ENCODE measurements at regions not wholly inside any gene's neighbourhood (a gene's known extent, or its start where the extent isn't known, plus 50 kb on each side); places are given as distances from the start of the nearest gene placed in this dataset.
"Not testable (repeated sequence)": the region's sequence is repeated elsewhere in the genome, so short reads cannot be mapped to it uniquely, and the experiment has no call there.

DNA sequence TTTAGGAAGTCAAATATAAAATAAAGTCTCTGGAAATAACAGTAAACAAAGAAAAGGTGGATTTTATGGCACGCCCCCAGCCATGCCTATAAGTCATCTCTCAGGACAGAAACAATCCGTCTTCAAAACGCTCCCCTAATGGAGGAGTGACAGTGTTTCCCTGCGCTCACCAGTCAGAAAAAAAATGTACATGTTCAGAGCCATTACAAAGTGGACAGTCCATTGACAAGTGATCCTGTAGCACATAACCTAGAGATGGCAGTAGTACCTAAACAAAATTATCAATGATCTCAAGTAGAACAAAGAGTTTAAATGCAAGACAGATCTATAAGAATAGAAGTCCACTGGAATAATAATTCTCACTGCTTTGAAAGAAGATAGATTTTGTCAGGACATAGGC is 891.7 kb upstream of the MIR17HG start:
- no peak for DNase-seq (ENCODE audit: low read depth)

DNA sequence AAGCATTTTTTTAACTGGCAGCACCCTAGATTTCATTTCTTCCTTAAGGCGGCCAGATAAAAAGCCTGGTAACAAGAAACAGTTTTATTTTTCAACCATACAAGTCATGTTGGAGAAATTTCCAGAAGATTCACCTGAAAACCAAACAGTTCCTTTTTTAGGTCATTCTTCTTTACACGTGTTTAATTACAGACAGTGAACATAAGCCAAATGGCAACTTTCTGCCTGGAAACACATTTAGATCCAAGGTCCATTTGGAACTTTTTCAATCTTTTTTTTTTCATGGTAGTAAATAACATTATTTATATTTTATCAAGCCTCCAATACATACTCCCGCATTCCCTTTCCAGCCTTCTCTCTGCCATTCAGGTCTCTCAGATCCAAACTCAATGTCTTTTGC is 886.1 kb upstream of the MIR17HG start:
- DNase-seq (ENCODE audit: low read depth) = no peak

DNA sequence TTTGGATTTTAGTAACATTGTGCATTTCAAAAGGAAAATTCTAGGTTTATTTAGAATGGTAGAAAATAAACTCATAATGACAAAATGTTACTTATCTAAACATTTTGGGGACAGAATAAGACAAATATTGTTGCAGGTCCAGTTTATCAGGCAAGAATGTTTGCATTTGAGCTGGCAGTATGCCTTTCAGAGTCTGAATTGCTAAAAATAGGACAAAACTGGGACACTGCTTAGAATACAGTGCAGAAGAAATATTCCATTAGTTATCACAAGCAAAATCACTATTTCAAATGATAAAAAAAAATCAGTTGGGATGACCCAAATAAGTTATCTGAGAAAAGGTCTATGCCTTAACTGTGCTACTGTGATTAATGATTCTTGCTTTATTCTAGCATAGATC is 870.3 kb upstream of the MIR17HG start:
- DNase-seq (ENCODE audit: low read depth) = no peak

DNA sequence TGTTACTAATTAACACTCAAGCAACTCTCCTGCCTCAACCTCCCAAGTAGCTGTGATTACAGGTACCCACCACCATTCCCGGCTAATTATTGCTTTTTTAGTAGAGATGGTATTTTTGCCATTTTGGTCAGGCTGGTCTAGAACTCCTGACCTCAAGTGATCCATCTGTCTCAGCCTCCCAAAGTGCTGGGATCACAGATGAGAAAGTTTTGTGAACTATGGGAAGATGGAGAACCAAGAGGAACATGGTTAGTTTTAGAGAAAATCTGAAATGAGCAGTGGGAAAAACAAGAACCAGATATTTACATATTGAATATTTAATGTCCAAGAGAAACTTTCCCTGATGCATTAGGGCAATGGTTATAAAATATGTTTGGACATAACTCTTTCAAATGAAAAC is 863.6 kb upstream of the MIR17HG start:
- DNase-seq (ENCODE audit: low read depth) = no peak

DNA sequence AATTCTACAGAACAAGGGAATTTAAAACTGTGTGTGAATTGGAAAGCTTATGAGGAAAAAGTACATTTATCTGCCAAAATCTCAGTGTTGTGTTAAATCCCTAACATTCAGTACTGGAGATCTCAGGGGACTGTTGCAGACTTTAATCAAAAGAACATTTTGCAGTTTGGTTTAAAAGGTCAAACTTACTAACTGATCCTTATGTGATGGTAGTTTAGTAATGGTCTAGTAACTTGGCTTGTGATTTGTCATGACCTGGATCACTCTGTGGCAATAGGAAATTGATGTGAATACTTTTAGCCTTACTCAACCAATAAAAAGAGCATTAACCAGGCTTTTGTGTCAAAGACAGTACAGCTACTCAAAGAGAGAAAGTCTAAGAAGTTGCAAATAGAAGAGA is 862.1 kb upstream of the MIR17HG start:
- peak; percentile 93 for DNase-seq (ENCODE audit: low read depth)

DNA sequence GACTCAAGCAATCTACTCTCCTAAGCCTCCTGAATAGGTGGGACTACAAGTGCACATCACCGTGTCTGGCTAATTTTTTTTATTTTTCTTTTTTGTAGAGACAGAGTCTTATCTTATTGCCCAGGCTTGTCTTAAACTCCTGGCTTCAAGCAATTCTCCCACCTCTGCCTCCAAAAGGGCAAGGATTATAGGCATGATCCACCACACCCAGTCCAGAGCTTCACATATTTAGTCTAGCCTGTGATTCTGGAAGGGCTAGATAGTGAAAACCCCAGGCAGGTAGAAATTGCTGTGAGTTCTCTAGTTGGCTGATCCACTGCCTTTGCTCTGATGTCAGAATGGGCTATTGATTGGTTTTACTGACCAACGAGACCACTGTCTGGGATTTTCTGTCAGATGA is 854.6 kb upstream of the MIR17HG start:
- no peak for DNase-seq (ENCODE audit: low read depth)

DNA sequence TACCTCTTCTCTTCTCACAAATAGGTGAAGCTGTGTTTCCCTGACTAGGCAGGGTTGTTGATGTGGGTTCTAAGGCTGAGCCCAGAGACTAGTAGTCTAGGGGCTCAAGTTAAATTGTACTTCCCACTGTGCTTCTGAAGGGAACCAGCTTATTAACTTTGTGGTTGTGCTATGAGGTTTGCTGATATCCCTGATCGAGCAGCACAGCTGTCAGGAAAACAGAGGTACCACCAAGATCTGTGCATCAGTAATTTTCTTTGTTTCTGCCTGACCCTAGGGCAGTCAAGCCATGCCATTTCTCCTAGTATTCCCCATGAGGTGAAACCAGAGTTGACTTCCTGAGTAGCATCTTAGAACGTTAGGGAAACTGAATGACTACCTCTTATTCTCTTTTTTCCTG is 853.8 kb upstream of the MIR17HG start:
- no peak for DNase-seq (ENCODE audit: low read depth)

DNA sequence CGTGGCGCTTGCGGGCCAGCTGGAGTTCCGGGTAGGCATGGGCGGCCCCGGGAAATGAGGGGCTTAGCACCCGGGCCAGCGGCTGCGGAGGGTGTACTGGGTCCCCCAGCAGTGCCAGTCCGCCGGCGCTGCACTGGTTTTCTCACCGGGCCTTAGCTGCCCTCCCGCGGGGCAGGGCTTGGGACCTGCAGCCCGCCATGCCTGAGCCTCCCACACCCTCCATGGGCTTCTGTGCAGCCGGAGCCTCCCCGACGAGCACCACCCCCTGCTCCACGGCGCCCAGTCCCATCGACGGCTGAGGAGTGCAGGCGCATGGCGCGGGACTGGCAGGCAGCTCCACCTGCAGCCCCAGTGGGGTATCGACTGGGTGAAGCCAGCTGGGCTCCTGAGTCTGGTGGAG is 852.6 kb upstream of the MIR17HG start:
- not testable (repeated sequence) for DNase-seq (ENCODE audit: low read depth)

DNA sequence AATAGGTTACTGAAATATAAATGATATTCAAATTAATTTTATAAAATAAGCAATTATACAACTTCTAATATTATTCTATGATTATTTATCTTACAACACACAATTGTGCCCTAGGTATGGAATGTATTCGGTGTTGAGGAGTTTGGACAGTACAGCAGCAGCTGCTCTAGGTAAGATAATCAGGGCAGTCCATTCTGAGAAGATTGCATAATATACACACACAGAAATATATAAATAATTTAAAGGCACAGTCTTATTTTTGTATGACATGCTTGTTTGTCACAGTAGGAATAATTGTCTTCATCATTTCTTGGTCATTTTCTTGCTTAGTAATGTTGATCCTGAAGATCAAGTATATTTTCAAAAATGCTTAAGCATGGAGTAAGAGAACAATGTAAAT is 849.4 kb upstream of the MIR17HG start:
- no peak for DNase-seq (ENCODE audit: low read depth)

DNA sequence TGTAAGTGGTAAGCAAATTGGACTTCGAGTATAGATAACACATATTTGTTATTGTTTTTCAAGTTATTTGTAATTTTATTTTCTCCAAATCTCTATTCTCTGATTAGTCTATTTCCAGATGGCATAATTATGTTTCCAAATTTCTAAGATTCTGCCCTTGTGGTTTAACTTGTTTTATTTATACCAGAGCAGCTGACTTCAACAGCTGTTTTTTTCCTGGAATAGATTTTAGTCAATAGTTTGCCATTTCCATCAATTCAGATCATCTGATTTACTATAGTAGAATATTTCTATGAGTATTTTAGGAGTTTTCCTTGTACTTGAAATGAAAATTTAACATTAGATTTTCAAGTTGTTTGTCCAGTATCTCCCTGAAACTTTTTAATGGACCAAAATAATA is 848.7 kb upstream of the MIR17HG start:
- DNase-seq (ENCODE audit: low read depth) = no peak

DNA sequence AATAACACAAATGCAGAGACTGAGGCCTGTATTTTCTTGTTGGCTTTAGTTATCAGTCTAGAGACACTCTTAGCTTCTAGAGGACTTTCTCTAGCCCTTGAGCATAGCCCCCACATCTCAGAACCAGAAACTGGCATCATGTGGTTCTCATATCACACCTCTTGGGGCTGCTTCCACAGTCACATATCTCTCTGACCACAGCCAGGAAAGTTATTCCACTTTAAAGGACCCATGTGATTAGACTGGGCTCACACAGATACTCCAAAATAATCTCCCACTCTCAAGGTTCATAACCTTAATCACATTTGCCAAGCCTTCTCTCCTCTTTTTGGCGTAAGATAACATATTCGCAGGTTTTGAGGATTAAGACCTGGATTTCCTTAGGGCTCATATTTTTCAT is 846.9 kb upstream of the MIR17HG start:
- no peak for DNase-seq (ENCODE audit: low read depth)

DNA sequence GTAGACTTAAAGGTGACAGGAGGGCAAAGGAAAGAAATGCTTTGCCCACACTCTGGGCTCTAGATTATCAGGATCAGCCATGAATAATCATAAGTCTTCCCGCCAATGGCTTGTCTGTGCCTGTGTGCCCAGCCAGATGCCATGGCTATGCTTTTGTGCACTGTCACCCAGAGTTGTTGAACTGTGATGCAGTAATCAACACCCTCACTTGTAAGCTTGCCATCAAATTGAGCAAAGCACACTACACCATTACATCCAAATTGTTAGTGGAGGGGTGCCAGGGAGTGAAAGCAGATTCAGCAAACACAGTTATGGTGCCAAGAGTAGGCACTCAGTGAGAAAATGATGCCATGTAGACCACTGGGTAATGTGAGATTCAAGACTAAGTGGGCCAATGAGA is 845.3 kb upstream of the MIR17HG start:
- DNase-seq (ENCODE audit: low read depth) = no peak

DNA sequence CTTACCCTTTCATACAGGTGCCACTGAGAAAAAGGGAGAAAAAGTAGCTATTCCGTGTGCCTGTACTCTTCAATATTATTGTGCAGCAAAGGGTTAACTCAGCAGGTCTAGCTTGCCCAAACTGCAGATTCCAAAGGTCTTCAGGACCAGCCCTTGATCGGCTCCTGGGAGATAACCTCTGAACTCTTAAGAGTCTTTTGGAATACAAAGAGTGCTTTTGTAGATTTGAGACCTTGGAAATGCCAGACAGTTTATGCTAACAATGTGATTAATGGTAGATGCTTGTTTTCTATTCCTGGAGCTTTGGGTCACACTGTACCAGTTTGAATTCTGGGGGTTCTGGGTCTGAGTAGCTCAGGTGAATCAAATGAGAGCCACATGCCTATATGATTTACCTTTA is 844.7 kb upstream of the MIR17HG start:
- DNase-seq (ENCODE audit: low read depth) = no peak

DNA sequence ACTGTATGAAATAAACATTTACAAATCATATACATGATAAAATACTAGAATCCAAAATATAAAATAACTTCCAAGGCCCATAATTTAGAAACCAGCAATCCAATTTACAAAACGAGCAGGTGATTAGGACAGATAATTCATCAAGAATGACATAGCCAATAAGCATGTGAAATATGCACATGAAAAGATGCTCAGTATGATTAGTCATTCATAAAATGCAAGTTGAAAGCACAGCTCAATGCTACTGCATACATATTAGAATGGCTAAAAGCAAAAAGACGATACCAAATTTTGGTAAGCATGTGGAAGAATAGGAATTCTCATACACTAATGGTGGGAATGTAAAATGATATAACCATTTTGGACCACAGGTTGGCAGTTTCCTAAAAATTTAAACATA is 837.2 kb upstream of the MIR17HG start:
- DNase-seq (ENCODE audit: low read depth) = peak; percentile 18

DNA sequence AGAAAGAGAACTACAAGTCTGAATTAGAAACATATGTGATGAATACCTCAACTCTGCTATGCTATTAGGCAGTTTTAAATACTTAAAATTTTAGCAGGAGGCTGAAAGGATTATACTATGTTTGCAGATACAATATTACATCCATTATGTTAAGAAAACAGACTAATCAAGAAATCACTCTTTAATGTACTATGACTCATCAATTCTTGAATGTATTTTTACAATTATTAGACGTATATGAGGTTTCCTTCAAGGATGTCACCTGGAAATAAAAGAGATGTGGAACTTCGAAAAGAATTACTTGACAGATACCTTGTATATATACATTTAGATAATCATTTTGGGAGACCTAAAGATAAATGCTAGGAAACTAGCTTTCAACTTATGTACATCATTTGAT is 835.6 kb upstream of the MIR17HG start:
- DNase-seq (ENCODE audit: low read depth) = no peak

DNA sequence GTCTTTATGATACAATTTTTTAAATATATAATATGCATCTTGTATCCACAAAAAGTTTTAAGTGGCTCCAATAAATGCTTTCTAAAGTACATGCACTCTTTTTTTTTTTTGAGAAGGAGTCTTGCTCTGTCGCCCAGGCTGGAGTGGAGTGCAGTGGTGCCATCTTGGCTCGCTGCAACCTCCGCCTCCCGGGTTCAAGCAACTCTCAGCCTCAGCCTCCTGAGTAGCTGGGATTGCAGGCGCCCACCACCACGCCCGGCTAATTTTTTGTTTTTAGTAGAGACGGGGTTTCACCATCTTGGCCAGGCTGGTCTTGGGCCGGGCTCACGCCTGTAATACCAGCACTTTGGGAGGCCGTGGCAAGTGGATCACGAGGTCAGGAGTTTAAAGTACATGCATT is 832.8 kb upstream of the MIR17HG start:
- DNase-seq (ENCODE audit: low read depth) = not testable (repeated sequence)

DNA sequence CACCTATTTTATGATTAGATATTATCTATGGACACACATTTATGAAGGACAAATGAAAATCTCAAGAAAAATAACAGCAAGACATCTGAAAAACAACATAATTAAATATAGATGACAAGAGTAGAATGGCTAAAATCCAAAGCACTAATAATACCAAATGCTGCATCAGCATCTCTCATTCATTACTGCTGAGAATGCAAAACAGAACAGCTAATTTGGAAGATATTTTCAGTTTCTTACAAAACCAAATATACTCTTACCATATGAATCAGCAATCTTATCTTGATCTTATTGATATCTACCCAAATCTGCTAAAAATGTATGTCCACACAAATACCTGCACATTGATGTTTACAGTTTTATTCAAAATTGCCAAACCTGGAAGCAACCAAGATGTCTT is 829.1 kb upstream of the MIR17HG start:
- DNase-seq (ENCODE audit: low read depth) = no peak

DNA sequence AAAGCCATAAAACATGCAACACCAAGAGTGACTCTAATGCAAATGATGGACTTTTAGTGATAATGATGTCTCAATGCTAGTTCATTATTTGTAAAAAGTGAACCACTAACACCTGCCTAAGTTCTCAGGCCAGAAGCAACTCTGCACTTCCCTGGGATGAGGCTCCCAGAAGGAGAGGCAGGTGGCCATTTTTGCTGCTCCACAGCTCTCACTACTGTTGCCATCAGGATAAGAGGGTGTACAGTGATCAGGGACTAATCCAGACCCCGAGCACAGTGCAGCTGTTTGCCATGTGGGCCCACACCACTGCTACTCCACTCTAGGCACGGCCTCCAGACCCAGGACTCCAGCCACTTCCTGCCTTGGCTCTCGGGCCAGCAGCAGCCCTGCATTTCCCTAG is 828.3 kb upstream of the MIR17HG start:
- DNase-seq (ENCODE audit: low read depth) = no peak

DNA sequence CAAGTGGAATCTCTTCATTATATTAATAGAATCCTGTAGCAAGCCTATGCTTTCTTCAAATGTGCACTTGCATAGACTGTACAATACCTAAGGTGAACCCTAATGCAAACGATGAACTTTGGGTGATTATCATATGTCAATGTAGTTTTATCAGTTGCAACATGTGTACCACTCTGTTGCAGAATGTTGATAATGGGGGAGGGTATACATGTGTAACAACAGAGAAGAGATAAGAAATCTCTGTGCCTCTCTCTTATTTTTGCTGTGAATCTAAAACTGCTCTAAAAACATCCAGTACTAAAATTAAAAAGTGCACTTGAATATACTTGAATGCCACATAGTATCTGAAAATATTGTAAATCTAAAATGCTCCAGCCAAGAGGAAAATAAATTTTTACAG is 820.8 kb upstream of the MIR17HG start:
- no peak for DNase-seq (ENCODE audit: low read depth)

DNA sequence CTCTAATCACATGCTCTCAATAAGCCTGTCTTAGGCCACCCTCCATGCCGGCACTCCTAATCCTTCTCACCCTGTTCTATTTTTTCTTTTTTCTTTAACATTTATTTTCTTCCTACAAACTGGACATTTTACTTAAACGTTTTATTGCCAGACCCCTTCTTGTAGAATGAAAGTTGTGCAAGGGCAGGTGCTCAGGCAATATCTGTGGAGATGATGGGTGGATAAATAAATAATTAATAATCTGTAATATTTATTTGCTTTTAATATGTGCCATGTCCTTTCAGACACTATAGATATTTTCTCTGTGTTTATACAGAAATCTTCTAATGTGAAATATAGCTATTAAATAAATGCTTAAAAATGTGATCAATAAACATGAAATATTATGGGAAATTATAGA is 815.7 kb upstream of the MIR17HG start:
- DNase-seq (ENCODE audit: low read depth) = no peak

DNA sequence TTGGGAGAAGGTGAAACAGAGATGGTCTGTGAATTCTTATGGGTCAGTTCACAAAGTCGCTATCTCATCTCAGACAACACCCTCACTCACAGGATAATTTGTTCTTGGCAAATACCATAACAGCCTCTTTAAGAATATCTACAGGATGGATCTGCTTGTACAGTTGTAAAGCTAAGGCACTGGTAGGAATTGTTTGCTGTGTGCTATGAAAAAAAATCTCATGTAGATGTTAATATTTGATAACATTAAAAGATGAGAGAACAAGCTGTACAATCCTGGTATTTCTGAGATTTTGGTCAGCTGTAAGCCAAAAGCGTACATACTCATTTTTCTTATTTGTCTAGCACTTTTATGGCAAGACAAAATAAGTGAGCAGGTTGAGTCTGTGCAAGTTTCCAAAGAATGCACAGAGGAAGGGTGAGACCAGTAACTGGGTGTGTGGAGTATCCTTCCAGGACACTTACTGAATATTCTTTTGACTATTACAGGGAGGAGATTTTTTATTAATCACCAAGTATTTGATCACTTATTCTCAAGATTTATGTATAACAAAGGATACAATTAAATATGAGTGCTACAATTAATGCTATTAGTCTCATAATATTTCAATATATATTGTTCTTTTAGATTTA is 814.5 kb upstream of the MIR17HG start:
- no peak for DNase-seq (ENCODE audit: low read depth)

DNA sequence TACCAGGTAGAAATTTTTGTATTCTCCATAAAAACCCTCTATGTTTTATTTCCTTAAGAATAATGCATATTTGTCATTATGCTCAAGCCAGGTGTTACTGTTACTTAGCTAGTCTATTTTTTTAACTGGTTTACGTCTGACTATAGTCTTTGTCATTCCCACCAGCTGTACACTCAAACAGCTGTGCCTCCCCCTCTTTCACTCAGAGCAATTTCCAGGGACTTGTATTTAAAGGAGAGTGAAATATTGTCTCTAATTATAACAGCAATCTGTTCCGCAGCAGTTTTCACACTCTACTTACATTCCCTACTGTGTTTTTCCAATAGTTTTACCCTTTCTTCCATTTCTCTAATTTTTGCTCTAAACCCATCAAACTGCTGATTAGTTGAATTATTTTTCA is 813.6 kb upstream of the MIR17HG start:
- DNase-seq (ENCODE audit: low read depth) = no peak

DNA sequence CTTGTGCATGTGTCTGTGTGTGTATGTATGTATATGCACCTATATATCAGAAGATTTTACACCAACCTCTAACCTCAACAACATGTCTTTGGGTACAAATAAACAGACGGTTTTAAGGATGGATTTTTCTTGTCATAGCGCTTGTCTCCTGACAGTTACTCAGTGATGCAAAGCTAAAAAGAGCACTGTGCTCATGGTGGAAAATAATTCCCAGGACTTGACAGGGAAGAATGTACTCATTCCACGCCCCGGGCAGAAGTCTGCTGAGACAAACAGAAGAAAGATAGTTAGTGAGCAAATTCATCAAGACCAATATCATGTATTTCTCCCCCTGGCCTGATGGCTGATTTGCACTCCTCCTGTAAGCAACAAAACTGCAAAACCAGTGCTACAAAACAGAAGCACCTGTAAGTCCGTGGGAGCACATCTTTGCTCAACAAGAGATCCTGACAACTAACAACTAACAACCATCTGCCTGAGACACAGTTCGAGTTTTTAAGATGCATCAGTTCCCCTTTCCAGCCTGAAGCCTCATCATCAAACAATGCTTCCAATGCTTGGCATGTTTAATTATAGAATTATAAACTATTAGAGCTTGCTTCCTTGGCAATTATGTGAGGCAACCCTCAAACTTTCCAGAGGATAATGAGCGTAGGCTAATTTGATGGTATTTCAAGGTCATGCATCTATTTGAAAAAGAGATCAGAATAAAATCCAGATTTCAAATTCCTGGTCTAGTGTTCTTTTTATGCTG is 812.7 kb upstream of the MIR17HG start:
- DNase-seq (ENCODE audit: low read depth) = peak; percentile 85

DNA sequence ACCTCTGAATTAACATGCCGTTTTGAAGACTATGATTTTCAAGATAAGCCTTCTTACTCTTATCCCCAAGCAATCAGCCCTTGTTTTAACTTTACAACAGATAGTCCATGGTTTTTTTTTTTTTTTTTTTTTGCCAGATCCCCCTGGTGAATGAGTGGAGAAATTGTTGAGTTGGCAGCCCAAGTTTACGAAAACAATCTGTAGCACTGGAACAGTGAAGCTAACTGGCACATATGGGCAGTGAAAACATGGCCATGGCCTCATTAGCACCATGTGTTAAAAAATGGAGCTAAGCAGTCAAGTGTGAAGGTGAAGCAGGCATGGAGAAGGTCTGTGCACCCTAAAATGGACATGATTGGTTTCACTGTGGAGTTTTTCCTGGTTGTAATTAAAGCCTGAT is 812.1 kb upstream of the MIR17HG start:
- DNase-seq (ENCODE audit: low read depth) = no peak
